ENCODE measurements at regions not wholly inside any gene's neighbourhood (a gene's known extent, or its start where the extent isn't known, plus 50 kb on each side); places are given as distances from the start of the nearest gene placed in this dataset.

GRCh38 chr6:2583459-2583858, 167.3 kb downstream of the MYLK4 start:
- TF ChIP-seq CTCF (IDR thresholded peaks at IDR 0.05) (no peak), SIN3A (IDR thresholded peaks at IDR 0.05; ENCODE audit: borderline replicate concordance, insufficient read depth, low read depth, low read length) (no peak), TCF7L2 (IDR thresholded peaks at IDR 0.05; ENCODE audit: low read depth, low read length) (no peak), POLR2AphosphoS5 (IDR thresholded peaks at IDR 0.05; ENCODE audit: low read depth, low read length) (no peak)

Measured in Panc1 (cell line).